Smooth muscle cell (in vitro differentiated cells): ENCODE measurements at regions not wholly inside any gene's neighbourhood (a gene's known extent, or its start where the extent isn't known, plus 50 kb on each side); places are given as distances from the start of the nearest gene placed in this dataset.
A peak's percentile ranks its signal among the peaks of the same experiment; 100 is the strongest.

Experiments
- DNase-seq: peaks from one replicate; lab custom pipeline; 2025; ENCODE audit not compliant: unreplicated experiment; lab: John Stamatoyannopoulos, UW
- H2AFZ ChIP-seq: fragments of 200-600 bp; sonication (generic); 2 replicates; pipeline ENCODE4 v1.6.0; 2016; ENCODE audit warnings: antibody characterized with exemption, low read depth, mild to moderate bottlenecking
- H3F3A ChIP-seq: fragments of 200-600 bp; sonication (generic); 2 replicates; pipeline ENCODE4 v1.6.0; 2017; ENCODE audit warnings: antibody characterized with exemption, low read depth
- H3K27ac ChIP-seq: fragments of 200-600 bp; sonication (generic); 2 replicates; pipeline ENCODE4 v1.5.1; 2016; ENCODE audit warnings: low read depth, mild to moderate bottlenecking
- H3K27me3 ChIP-seq: fragments of 200-600 bp; sonication (generic); 2 replicates; pipeline ENCODE4 v1.6.1; 2016; ENCODE audit warnings: low read depth, mild to moderate bottlenecking
- H3K36me3 ChIP-seq: fragments of 200-600 bp; sonication (generic); 2 replicates; pipeline ENCODE4 v1.5.1; 2016; ENCODE audit warnings: low read depth
- H3K4me1 ChIP-seq: fragments of 200-600 bp; sonication (generic); 2 replicates; pipeline ENCODE4 v1.5.1; 2016; ENCODE audit warnings: low read depth
- H3K4me2 ChIP-seq: fragments of 200-600 bp; sonication (generic); 2 replicates; pipeline ENCODE4 v1.6.0; 2016; ENCODE audit warnings: mild to moderate bottlenecking
- H3K4me3 ChIP-seq: fragments of 200-600 bp; sonication (generic); 2 replicates; pipeline ENCODE4 v1.5.1; 2016; ENCODE audit warnings: mild to moderate bottlenecking
- H3K79me2 ChIP-seq: fragments of 200-600 bp; sonication (generic); 2 replicates; pipeline ENCODE4 v1.6.0; 2016; ENCODE audit warnings: low read depth, mild to moderate bottlenecking
- H3K9ac ChIP-seq: fragments of 200-600 bp; sonication (generic); 2 replicates; pipeline ENCODE4 v1.6.0; 2016; ENCODE audit warnings: low read depth
- H3K9me3 ChIP-seq: fragments of 200-600 bp; sonication (generic); replicated peaks from 2 replicates; pipeline ENCODE4 v1.5.1; 2016; ENCODE audit warnings: low read depth
- H4K20me1 ChIP-seq: fragments of 200-600 bp; sonication (generic); 2 replicates; pipeline ENCODE4 v1.6.0; 2016; ENCODE audit warnings: low read depth
- CTCF ChIP-seq: fragments of 200-600 bp; sonication (generic); IDR thresholded peaks from 2 replicates; pipeline ENCODE4 v1.5.1; 2017; ENCODE audit warnings: borderline replicate concordance, mild to moderate bottlenecking, antibody characterized with exemption; ENCODE audit not compliant: insufficient read depth, poor library complexity, severe bottlenecking
- WGBS: methylation state at CpG from one replicate; pipeline ENCODE4 v1.1.7; 2016; ENCODE audit warnings: low lambda C conversion rate; 5-methylcytosine and 5-hydroxymethylcytosine counted together

DNA sequence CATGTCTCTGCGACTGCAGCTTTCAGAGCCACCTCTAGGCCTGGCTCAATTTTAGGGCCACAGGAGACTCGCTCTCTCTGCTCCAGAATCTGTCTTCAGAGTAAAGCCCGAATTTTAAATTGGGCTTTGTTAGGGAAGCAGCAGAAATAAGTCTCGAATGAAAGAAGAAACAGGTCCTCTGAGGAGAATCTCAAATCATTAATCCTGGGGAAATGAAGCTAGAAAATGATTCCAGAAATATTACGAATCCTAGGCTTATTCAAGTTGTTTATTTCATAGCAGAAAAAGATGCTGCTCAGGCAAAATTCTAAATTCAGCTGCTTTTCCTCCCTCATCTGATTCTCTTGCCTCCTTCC lies 114.2 kb upstream of the THBS1 start:
- Histone ChIP-seq H3K4me1 (no peaks in the 10 kb centered on the region), H3K27me3 (no peaks in the 10 kb centered on the region), H3K4me2 (no peak overlapping the region), H3K9me3 (no peaks in the 10 kb centered on the region), H3F3A (no peaks in the 10 kb centered on the region), H2AFZ (no peak overlapping the region), H3K4me3 (no peak overlapping the region), H3K9ac (no peak overlapping the region), H3K79me2 (no peaks in the 10 kb centered on the region), H3K36me3 (no peaks in the 10 kb centered on the region), H3K27ac (peak overlapping the region; percentile 1), H4K20me1 (no peaks in the 10 kb centered on the region)
- no peak for DNase-seq
- 80% methylated on average over 5 of the region's 5 CpGs for WGBS
- no peak for TF ChIP-seq CTCF

DNA sequence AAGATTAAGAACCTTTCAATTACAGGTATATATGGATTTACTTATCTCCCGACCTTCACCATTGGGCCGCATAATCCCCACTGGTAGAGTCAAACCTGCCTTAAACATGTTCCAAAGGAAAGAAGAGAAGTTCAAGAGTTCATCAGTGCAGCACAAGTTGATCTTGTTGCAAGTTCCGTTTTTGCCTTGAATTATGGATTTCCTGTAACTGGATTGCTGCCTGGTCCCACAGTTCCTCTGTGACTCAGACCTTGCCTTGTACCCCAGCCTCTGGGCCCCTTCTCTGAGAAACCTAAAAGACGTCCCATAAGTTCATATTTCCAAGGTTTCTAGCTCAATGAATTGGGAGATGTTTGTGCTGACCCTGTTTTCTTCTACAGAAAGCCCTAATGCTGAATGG lies 112.5 kb upstream of the THBS1 start:
- Histone ChIP-seq H3K79me2 (no peaks in the 10 kb centered on the region), H3K4me3 (no peak overlapping the region), H3K4me2 (no peak overlapping the region), H4K20me1 (no peaks in the 10 kb centered on the region), H3K9me3 (no peaks in the 10 kb centered on the region), H3K4me1 (no peaks in the 10 kb centered on the region), H3K36me3 (no peaks in the 10 kb centered on the region), H3K27ac (no peak overlapping the region), H3K9ac (no peak overlapping the region), H3K27me3 (no peaks in the 10 kb centered on the region), H2AFZ (no peak overlapping the region), H3F3A (no peaks in the 10 kb centered on the region)
- no peak for DNase-seq
- 93% methylated on average over 4 of the region's 4 CpGs for WGBS
- TF ChIP-seq CTCF = no peak

DNA sequence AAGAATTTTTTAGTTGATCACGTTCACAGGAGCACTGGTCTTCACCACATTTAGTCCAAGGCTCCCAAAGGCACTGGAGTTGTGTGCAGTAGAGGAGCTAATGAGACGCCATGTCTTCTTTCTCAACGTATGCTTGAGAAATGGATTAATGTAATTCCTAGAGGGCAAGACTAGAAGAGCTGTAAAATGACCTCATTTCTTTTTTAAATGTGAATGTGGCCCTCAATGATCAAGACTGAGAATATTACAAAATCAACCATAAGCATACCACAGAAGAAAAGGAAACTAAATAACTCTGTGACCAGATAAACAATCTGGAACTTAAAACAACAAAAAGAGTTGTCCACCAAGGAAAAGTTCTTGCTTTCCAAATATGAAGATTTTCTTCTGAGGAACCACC lies 112.1 kb upstream of the THBS1 start:
- DNase-seq = no peak
- Histone ChIP-seq H3K9me3 (no peaks in the 10 kb centered on the region), H3K79me2 (no peaks in the 10 kb centered on the region), H3K4me3 (no peak overlapping the region), H3K27me3 (no peaks in the 10 kb centered on the region), H3K4me2 (no peak overlapping the region), H3F3A (peaks cover 3% of the 10 kb centered on the region), H2AFZ (no peak overlapping the region), H3K36me3 (no peaks in the 10 kb centered on the region), H4K20me1 (no peaks in the 10 kb centered on the region), H3K9ac (no peak overlapping the region), H3K4me1 (no peaks in the 10 kb centered on the region), H3K27ac (no peak overlapping the region)
- TF ChIP-seq CTCF = no peak
- 96% methylated on average over 3 of the region's 3 CpGs for WGBS

DNA sequence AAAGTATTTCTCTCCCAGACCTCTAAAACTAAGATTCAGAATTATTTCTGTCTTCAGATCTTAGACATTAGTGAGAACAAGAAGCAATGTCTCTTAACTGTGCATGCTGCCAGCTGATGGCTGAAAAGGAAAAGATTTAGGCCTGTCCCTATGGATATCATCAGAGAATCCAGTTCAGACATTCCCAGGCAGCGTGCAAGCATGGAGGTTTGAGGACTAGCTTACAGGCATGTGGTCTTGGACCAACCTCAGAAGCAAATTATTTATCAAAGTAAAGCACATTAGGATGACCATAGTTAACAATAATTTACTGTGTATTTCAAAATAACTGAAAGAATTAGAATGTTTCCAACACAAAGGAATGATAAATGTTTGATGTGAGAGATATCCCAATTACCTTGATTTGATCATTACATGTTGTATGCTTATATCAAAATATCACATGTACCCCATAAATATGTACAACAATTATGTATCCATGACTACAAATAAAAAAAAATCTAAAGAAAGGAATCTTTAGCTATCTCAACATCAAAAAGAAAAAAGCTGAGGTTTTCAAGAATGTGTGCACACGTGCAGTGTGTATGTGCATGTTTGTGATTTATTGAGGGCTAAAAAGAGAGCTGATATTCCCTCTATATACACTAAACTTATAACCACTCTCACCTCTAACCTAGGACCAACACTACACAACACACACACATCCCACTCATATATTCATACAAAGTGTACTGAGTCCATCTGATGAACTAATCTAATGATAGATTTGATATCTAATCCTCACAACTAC lies 108.9 kb upstream of the THBS1 start:
- Histone ChIP-seq H3K36me3 (no peaks in the 10 kb centered on the region), H3K9ac (no peak overlapping the region), H3K4me2 (peak overlapping the region; percentile 24), H3K79me2 (no peaks in the 10 kb centered on the region), H4K20me1 (no peaks in the 10 kb centered on the region), H2AFZ (no peak overlapping the region), H3K9me3 (no peaks in the 10 kb centered on the region), H3K27ac (peak overlapping the region; percentile 81), H3F3A (peaks cover 4% of the 10 kb centered on the region), H3K4me3 (no peak overlapping the region), H3K27me3 (no peaks in the 10 kb centered on the region), H3K4me1 (no peaks in the 10 kb centered on the region)
- no peak for TF ChIP-seq CTCF
- no peak for DNase-seq
- WGBS = 59% methylated on average over 2 of the region's 2 CpGs
